ENCODE measurements at regions not wholly inside any gene's neighbourhood (a gene's known extent, or its start where the extent isn't known, plus 50 kb on each side); places are given as distances from the start of the nearest gene placed in this dataset.

DNA sequence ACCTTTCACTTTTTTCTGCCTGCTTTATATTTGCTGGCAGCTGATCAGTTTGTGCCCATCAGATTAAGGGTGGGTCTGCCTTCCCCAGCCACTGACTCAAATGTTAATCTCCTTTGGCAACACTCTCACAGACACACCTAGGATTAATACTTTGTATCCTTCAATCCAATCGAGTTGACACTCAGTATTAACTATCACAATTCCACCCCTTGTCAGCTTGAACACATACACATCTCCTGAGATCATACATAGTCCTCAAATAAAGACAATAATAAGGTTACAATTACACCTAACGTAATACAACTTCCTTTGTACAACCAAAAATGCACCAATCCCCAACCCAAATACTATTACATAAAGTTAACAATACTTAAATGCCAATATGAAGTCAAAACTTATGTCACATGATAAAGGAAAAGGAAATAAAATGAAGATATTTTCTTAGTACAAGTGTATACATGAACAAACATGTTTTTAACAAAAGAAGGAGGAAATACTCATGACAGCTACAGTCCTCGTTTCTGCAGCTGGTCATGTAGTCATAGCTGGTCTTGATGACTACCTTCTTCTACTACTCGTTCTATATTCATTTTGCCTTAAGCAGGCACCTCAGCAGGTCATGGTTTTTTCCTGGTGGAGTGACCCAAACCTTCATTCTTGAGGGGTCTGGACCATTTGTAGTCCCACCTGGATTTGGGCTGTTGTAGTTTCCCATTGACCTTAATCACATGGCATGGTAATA is 96.7 kb upstream of the CABCOCO1 start:
- Histone ChIP-seq H3K4me3 (ENCODE audit: insufficient read length, low read depth) (no peak overlapping the region), H3K36me3 (ENCODE audit: insufficient read depth, insufficient read length, low read length) (no peaks in the 10 kb centered on the region), H3K9ac (ENCODE audit: insufficient read length, low read depth) (no peak overlapping the region), H3K4me1 (ENCODE audit: insufficient read depth, insufficient read length) (no peaks in the 10 kb centered on the region), H3K9me3 (ENCODE audit: insufficient read depth, low read length) (no peaks in the 10 kb centered on the region), H3K27me3 (ENCODE audit: insufficient read depth, insufficient read length) (no peaks in the 10 kb centered on the region)
- DNase-seq (ENCODE audit: low read depth, low spot score): no peak
- TF ChIP-seq SUZ12 (IDR thresholded peaks at IDR 0.05; ENCODE audit: extremely low read depth, insufficient read depth, insufficient read length): no peak
- TF ChIP-seq YY1 (IDR thresholded peaks at IDR 0.05; ENCODE audit: insufficient read depth, insufficient read length): no peak
- no peak for TF ChIP-seq ZNF274 (IDR thresholded peaks at IDR 0.05; ENCODE audit: low read depth, low read length)

DNA sequence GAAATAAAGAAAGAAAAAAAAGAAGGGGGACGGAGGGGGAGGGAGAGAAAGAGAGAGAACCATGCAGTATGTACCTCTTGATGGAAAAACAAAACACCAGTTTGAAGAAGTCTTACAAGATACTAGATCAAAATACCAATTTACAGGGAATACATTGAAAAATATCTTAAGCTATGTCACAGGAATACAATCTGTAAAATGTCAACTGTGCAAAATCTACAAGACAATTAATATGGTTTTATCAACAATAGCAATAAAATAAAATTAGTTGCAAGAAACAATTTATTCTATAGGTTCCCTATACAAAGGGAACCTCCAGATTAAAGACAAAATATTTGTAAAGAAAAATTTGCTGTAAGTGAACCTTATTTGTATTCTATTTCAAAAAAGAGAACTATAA is 98.3 kb upstream of the CABCOCO1 start:
- no peaks in the 10 kb centered on the region for H3K27me3 ChIP-seq (ENCODE audit: insufficient read depth, insufficient read length)
- no peak for DNase-seq (ENCODE audit: low read depth, low spot score)
- H3K36me3 ChIP-seq (ENCODE audit: insufficient read depth, insufficient read length, low read length): no peaks in the 10 kb centered on the region
- H3K4me3 ChIP-seq (ENCODE audit: insufficient read length, low read depth): no peak overlapping the region
- H3K9ac ChIP-seq (ENCODE audit: insufficient read length, low read depth): no peak overlapping the region
- H3K9me3 ChIP-seq (ENCODE audit: insufficient read depth, low read length): no peaks in the 10 kb centered on the region
- H3K4me1 ChIP-seq (ENCODE audit: insufficient read depth, insufficient read length): no peaks in the 10 kb centered on the region
- TF ChIP-seq SUZ12 (IDR thresholded peaks at IDR 0.05; ENCODE audit: extremely low read depth, insufficient read depth, insufficient read length): no peak
- TF ChIP-seq YY1 (IDR thresholded peaks at IDR 0.05; ENCODE audit: insufficient read depth, insufficient read length): no peak

DNA sequence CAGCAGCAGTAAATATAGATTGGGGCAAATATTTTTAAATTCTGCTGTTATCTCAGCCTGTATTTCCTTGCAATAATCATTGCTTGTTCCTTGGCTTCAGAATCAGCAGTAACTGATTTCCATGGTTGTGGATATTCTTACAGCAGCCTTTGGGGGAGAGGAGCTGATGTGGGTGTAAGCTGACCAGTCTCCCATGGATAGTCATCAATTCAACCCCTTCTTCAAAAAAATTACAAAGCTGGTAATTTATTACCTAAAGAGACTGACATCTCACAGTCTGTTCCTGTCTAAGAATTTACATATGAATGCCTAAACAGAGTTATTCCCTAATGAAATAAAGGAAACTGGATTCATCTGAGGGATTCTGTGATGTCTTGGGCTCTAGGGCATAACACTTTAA is 103.1 kb upstream of the CABCOCO1 start:
- DNase-seq (ENCODE audit: low read depth, low spot score): no peak
- H3K9ac ChIP-seq (ENCODE audit: insufficient read length, low read depth): no peak overlapping the region
- no peaks in the 10 kb centered on the region for H3K9me3 ChIP-seq (ENCODE audit: insufficient read depth, low read length)

DNA sequence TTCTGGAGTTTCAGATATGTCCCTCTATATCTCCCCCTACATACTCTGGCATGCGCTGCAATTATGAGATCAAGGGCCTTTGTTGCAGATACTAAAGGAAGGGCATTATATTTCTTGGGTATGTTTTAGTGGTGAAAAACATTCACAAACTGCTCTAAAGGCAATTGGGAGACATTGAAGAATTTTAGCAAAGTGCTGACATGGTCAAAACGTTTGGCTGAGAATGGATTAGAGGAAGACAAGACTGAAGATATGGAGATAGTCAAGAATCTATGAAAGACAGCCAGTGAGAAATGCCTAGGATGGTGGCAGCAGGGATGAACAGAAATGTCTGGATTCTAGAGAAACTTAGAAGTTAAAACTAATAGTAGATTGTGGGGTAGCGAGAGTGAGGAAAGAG is 104.5 kb upstream of the CABCOCO1 start:
- no peaks in the 10 kb centered on the region for H3K4me1 ChIP-seq (ENCODE audit: insufficient read depth, insufficient read length)
- DNase-seq (ENCODE audit: low read depth, low spot score): no peak
- H3K9me3 ChIP-seq (ENCODE audit: insufficient read depth, low read length): no peaks in the 10 kb centered on the region
- no peak overlapping the region for H3K9ac ChIP-seq (ENCODE audit: insufficient read length, low read depth)
- no peak overlapping the region for H3K4me3 ChIP-seq (ENCODE audit: insufficient read length, low read depth)
- H3K36me3 ChIP-seq (ENCODE audit: insufficient read depth, insufficient read length, low read length): no peaks in the 10 kb centered on the region
- no peaks in the 10 kb centered on the region for H3K27me3 ChIP-seq (ENCODE audit: insufficient read depth, insufficient read length)
- TF ChIP-seq YY1 (IDR thresholded peaks at IDR 0.05; ENCODE audit: insufficient read depth, insufficient read length) (no peak), SUZ12 (IDR thresholded peaks at IDR 0.05; ENCODE audit: extremely low read depth, insufficient read depth, insufficient read length) (no peak), ZNF274 (IDR thresholded peaks at IDR 0.05; ENCODE audit: low read depth, low read length) (no peak)

More for the DNA sequence above, 103.1 kb upstream of the CABCOCO1 start:
- no peaks in the 10 kb centered on the region for H3K4me1 ChIP-seq (ENCODE audit: insufficient read depth, insufficient read length)
- no peak for TF ChIP-seq YY1 (IDR thresholded peaks at IDR 0.05; ENCODE audit: insufficient read depth, insufficient read length)
- TF ChIP-seq ZNF274 (IDR thresholded peaks at IDR 0.05; ENCODE audit: low read depth, low read length): no peak
- no peak for TF ChIP-seq SUZ12 (IDR thresholded peaks at IDR 0.05; ENCODE audit: extremely low read depth, insufficient read depth, insufficient read length)
- H3K36me3 ChIP-seq (ENCODE audit: insufficient read depth, insufficient read length, low read length): no peaks in the 10 kb centered on the region
- H3K4me3 ChIP-seq (ENCODE audit: insufficient read length, low read depth): no peak overlapping the region
- no peaks in the 10 kb centered on the region for H3K27me3 ChIP-seq (ENCODE audit: insufficient read depth, insufficient read length)

DNA sequence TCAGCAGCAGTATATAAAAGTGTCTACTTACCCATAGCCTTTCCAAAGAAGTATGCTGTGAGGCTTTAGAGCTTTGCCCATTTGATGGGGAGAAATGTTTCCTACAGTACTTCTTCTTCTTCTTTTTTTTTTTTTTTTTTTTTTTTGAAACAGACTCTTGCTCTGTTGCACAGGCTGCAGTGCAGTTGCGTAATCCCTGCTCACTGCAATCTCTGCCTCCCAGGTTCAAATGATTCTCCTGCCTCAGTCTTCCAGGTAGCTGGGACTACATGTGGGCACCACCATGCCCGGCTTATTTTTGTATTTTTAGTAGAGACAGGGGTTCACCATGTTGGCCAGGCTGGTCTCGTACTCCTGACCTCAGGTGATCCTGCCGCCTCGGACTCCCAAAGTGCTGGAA is 101.7 kb upstream of the TMEM26 start:
- Histone ChIP-seq H3K9me3 (ENCODE audit: insufficient read depth, low read length) (no peaks in the 10 kb centered on the region), H3K36me3 (ENCODE audit: insufficient read depth, insufficient read length, low read length) (no peaks in the 10 kb centered on the region), H3K4me3 (ENCODE audit: insufficient read length, low read depth) (no peak overlapping the region), H3K27me3 (ENCODE audit: insufficient read depth, insufficient read length) (no peaks in the 10 kb centered on the region), H3K9ac (ENCODE audit: insufficient read length, low read depth) (no peak overlapping the region), H3K4me1 (ENCODE audit: insufficient read depth, insufficient read length) (no peaks in the 10 kb centered on the region)
- DNase-seq (ENCODE audit: low read depth, low spot score): no peak
- TF ChIP-seq YY1 (IDR thresholded peaks at IDR 0.05; ENCODE audit: insufficient read depth, insufficient read length): no peak

DNA sequence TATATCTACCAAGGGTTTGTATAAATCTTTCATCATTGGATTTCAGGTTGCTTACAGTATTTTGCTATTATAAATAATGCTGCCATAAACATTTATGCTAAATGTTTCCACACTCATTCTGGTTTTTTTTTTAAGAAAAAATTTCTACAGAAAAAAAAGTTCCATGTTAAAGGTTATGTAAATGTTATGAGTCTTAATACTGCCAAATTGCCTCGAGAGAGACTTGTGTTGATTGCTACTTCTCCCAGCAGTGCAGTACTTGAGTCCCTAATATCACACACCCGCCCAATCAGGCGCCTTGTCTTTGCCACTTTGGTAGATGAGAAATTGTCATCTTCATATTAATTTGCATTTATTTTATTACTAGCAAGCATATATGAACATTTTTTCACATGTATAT is 96.7 kb upstream of the TMEM26 start:
- H3K4me3 ChIP-seq (ENCODE audit: insufficient read length, low read depth): no peak overlapping the region
- H3K9me3 ChIP-seq (ENCODE audit: insufficient read depth, low read length): no peaks in the 10 kb centered on the region
- H3K36me3 ChIP-seq (ENCODE audit: insufficient read depth, insufficient read length, low read length): no peaks in the 10 kb centered on the region
- no peaks in the 10 kb centered on the region for H3K4me1 ChIP-seq (ENCODE audit: insufficient read depth, insufficient read length)
- DNase-seq (ENCODE audit: low read depth, low spot score): no peak
- no peaks in the 10 kb centered on the region for H3K27me3 ChIP-seq (ENCODE audit: insufficient read depth, insufficient read length)
- TF ChIP-seq YY1 (IDR thresholded peaks at IDR 0.05; ENCODE audit: insufficient read depth, insufficient read length): no peak
- TF ChIP-seq SUZ12 (IDR thresholded peaks at IDR 0.05; ENCODE audit: extremely low read depth, insufficient read depth, insufficient read length): no peak
- no peak for TF ChIP-seq ZNF274 (IDR thresholded peaks at IDR 0.05; ENCODE audit: low read depth, low read length)
- H3K9ac ChIP-seq (ENCODE audit: insufficient read length, low read depth): no peak overlapping the region

DNA sequence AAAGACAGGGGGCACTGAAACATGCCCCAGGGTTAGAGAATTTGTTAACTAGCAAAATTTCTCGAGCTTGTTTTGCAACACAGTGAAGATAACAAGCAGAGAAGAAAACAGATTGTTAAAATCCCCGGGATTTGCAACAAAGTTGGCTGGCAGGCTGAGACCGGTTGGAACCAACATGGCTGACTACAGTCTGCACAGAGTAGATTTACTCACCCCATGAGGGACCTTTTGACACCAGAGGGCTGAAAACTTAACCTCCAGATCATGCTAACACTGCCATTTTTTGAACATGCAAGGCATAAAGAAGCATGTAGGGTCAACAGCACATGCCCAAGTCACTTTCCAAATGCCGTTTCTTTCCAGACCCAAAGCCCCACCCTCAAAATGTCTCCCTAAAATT is 95.2 kb upstream of the TMEM26 start:
- H3K27me3 ChIP-seq (ENCODE audit: insufficient read depth, insufficient read length): no peaks in the 10 kb centered on the region
- no peak overlapping the region for H3K4me3 ChIP-seq (ENCODE audit: insufficient read length, low read depth)
- no peaks in the 10 kb centered on the region for H3K36me3 ChIP-seq (ENCODE audit: insufficient read depth, insufficient read length, low read length)
- H3K4me1 ChIP-seq (ENCODE audit: insufficient read depth, insufficient read length): no peaks in the 10 kb centered on the region
- no peak for TF ChIP-seq ZNF274 (IDR thresholded peaks at IDR 0.05; ENCODE audit: low read depth, low read length)
- H3K9ac ChIP-seq (ENCODE audit: insufficient read length, low read depth): no peak overlapping the region
- DNase-seq (ENCODE audit: low read depth, low spot score): no peak
- no peaks in the 10 kb centered on the region for H3K9me3 ChIP-seq (ENCODE audit: insufficient read depth, low read length)

DNA sequence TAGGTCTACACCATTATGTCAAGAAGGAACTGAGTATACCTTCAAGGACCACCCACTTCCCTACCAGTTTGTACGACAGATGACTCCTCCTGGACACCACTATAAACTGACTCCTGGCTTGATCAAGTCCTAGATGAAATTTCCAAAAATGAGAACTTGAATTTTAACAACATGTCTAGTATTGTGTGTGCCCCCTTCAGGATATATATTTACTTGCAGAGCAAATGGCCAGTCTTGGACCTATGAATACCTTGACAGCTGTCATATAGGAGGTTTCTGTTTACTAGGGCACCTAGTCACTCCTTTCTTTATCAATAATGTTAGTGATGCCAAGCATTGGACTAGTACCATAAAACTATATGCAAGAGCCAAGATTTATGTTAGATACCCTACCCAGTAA is 94.1 kb upstream of the TMEM26 start:
- no peak overlapping the region for H3K4me3 ChIP-seq (ENCODE audit: insufficient read length, low read depth)
- no peak for DNase-seq (ENCODE audit: low read depth, low spot score)
- TF ChIP-seq YY1 (IDR thresholded peaks at IDR 0.05; ENCODE audit: insufficient read depth, insufficient read length) (no peak), SUZ12 (IDR thresholded peaks at IDR 0.05; ENCODE audit: extremely low read depth, insufficient read depth, insufficient read length) (no peak), ZNF274 (IDR thresholded peaks at IDR 0.05; ENCODE audit: low read depth, low read length) (no peak)
- no peaks in the 10 kb centered on the region for H3K27me3 ChIP-seq (ENCODE audit: insufficient read depth, insufficient read length)
- H3K9ac ChIP-seq (ENCODE audit: insufficient read length, low read depth): no peak overlapping the region
- no peaks in the 10 kb centered on the region for H3K9me3 ChIP-seq (ENCODE audit: insufficient read depth, low read length)
- H3K36me3 ChIP-seq (ENCODE audit: insufficient read depth, insufficient read length, low read length): no peaks in the 10 kb centered on the region
- H3K4me1 ChIP-seq (ENCODE audit: insufficient read depth, insufficient read length): no peaks in the 10 kb centered on the region

Measured in NT2/D1 (cell line).